OCI-LY7 (cell line): ENCODE measurements at regions not wholly inside any gene's neighbourhood (a gene's known extent, or its start where the extent isn't known, plus 50 kb on each side); places are given as distances from the start of the nearest gene placed in this dataset.

Experiments
- CTCF ChIP-seq: fragments of 200-600 bp; sonication (generic); conservative IDR thresholded peaks from 2 replicates; pipeline ENCODE4 v1.5.1; 2014; ENCODE audit warnings: mild to moderate bottlenecking, antibody characterized with exemption, low read length, moderate library complexity, mixed read lengths
- EZH2phosphoT487 ChIP-seq: fragments of 200-600 bp; sonication (generic); IDR thresholded peaks from 2 replicates; pipeline ENCODE4 v1.6.1; 2018; ENCODE audit warnings: low read depth, borderline replicate concordance, mild to moderate bottlenecking, mixed run types, antibody characterized with exemption, low read length, moderate library complexity, mixed read lengths

- TF ChIP-seq CTCF (no peak), EZH2phosphoT487 (no peak)
Measured at GRCh38 chr5:114790403-114790792, 379.3 kb downstream of the TRIM36 start.
